SH-SY5Y (cell line): ENCODE measurements at regions not wholly inside any gene's neighbourhood (a gene's known extent, or its start where the extent isn't known, plus 50 kb on each side); places are given as distances from the start of the nearest gene placed in this dataset.

Experiments used
- GATA2 ChIP-seq: IDR thresholded peaks from 2 replicates; pipeline ENCODE4 v1.6.1; 2011; ENCODE audit warnings: mild to moderate bottlenecking, low read depth, low read length
- GATA3 ChIP-seq: IDR thresholded peaks from 2 replicates; pipeline ENCODE4 v1.6.1; 2011; ENCODE audit warnings: low read depth, mild to moderate bottlenecking, low read length, moderate library complexity

DNA sequence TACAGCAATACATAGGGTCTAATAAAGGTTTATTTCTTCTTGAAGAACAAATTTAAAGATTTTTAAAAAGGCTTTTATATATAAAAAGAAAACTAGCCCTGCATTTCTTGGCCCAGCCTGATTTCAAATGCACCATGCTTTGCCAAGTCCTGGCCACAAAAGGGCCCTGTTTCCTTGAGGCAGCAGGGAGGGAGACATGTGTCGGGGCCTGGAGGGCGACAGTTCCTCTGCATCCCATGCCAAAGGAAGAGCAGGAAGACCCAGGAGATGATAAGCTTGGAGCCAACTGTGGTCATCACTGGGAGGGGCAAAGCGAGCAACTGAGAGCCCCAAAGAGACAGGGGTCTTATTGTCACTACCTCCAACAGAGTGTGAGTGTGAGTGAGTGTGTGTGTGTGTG lies 571.5 kb upstream of the PSMD7 start:
- TF ChIP-seq GATA2, result no peak
- TF ChIP-seq GATA3, result no peak
